ENCODE measurements at regions not wholly inside any gene's neighbourhood (a gene's known extent, or its start where the extent isn't known, plus 50 kb on each side); places are given as distances from the start of the nearest gene placed in this dataset.

GRCh38 chr2:71829008-71829407, 318.7 kb downstream of the CYP26B1 start:
- FAIRE-seq, result no peak
- CTCF ChIA-PET (ENCODE audit: partially characterized antibody), result interaction anchor here (0.8 to 0.9 kb wide), 3 partner anchors 26 to 95 kb away, joined by 3 read pairs; no protein-coding TSS in a partner anchor
- Histone ChIP-seq H3K23me2 (ENCODE audit: low read depth, low read length) (peaks cover 5% of the 10 kb centered on the region; the same call in 1 of the 2 replicates), H3K4me1 (replicated peaks in 1 of 4; ENCODE audit: control insufficient read depth in 3 of 4, insufficient read depth in 4 of 4, low read length in 3 of 4) (no peaks in the 10 kb centered on the region), H2AFZ (ENCODE audit: low read length) (no peak overlapping the region), H2BK12ac (ENCODE audit: low read depth, low read length) (no peak overlapping the region), H4K5ac (ENCODE audit: insufficient read length, low read depth, low read length) (no peak overlapping the region), H3K27ac (ENCODE audit: low read depth, low read length) (no peak overlapping the region), H3K79me1 (ENCODE audit: low read depth, low read length) (no peaks in the 10 kb centered on the region), H2BK5ac (ENCODE audit: low read depth, low read length) (no peak overlapping the region), H3K4me2 (ENCODE audit: insufficient read depth in 1 of 2, low read depth in 2 of 2, low read length in 2 of 2) (no peak overlapping the region), H2AK5ac (ENCODE audit: low read depth, low read length) (no peak overlapping the region), H4K91ac (replicated peaks; ENCODE audit: insufficient read length, low read length) (no peak overlapping the region), H3K9ac (replicated peaks in 1 of 4; ENCODE audit: extremely low read depth in 1 of 4, low read depth in 3 of 4, low read length in 3 of 4) (no peak overlapping the region), H3K9me3 (ENCODE audit: insufficient read depth in 2 of 2, low read depth in 1 of 2, low read length in 1 of 2) (peaks cover 0 to 5% of the 10 kb centered on the region in 2 experiments; a peak in 1 of 4 replicates), H2BK120ac (replicated peaks; ENCODE audit: low read depth, low read length) (no peak overlapping the region), H3K23ac (ENCODE audit: insufficient read length) (no peak overlapping the region), H2BK15ac (ENCODE audit: low read length) (no peak overlapping the region), H3K56ac (replicated peaks; ENCODE audit: insufficient read length, low read depth, low read length) (no peak overlapping the region), H3K4ac (replicated peaks; ENCODE audit: insufficient read length, low read depth, low read length) (no peak overlapping the region), H3K14ac (ENCODE audit: insufficient read length) (no peak overlapping the region), H3K4me3 (ENCODE audit: extremely low read depth in 1 of 4, insufficient read depth in 2 of 4, low read depth in 3 of 4, low read length in 4 of 4) (no peak overlapping the region), H3K27me3 (replicated peaks in 1 of 4; ENCODE audit: control insufficient read depth in 3 of 4, extremely low read depth in 1 of 4, insufficient read depth in 3 of 4, low read length in 3 of 4) (no peaks in the 10 kb centered on the region), H4K8ac (ENCODE audit: extremely low read depth, insufficient read depth, low read length) (no peak overlapping the region), H3K18ac (ENCODE audit: extremely low read depth, low read length) (no peak overlapping the region), H3K36me3 (ENCODE audit: control insufficient read depth in 2 of 4, insufficient read depth in 4 of 4, low read length in 3 of 4) (no peaks in the 10 kb centered on the region; a peak in 1 of 8 replicates), H2BK20ac (ENCODE audit: low read length) (no peak overlapping the region), H3K79me2 (ENCODE audit: control insufficient read depth in 1 of 2, insufficient read depth in 2 of 2, low read length in 2 of 2) (no peaks in the 10 kb centered on the region), H4K20me1 (replicated peaks in 1 of 2; ENCODE audit: control insufficient read depth in 1 of 2, insufficient read depth in 2 of 2, low read length in 2 of 2) (peaks cover 0 to 2% of the 10 kb centered on the region in 2 experiments)
- DNase-seq (ENCODE audit: low read depth in 1 of 2, low spot score in 2 of 2), result no peak
- 89% methylated on average over 6 of the region's 6 CpGs; no CpG with 5 or more reads in 1 of the 2 experiments for WGBS, 2 experiments (ENCODE audit: extremely low coverage in 1 of 2, insufficient coverage in 1 of 2, insufficient read length in 1 of 2, insufficient replicate concordance in 2 of 2, low coverage in 1 of 2, low lambda C conversion rate in 2 of 2, missing lambda C conversion rate in 1 of 2)
- TF ChIP-seq EP300 (IDR thresholded peaks at IDR 0.05; ENCODE audit: borderline replicate concordance in 1 of 2, low read depth in 2 of 2, low read length in 2 of 2), result no peak
- no peak for TF ChIP-seq RBBP5 (IDR thresholded peaks at IDR 0.05; ENCODE audit: borderline replicate concordance, low read depth, low read length)
- TF ChIP-seq CBX5 (IDR thresholded peaks at IDR 0.05; ENCODE audit: low read depth, low read length), result no peak
- TF ChIP-seq, protein P1, sequence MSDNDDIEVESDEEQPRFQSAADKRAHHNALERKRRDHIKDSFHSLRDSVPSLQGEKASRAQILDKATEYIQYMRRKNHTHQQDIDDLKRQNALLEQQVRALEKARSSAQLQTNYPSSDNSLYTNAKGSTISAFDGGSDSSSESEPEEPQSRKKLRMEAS (IDR thresholded peaks at IDR 0.05), result no peak
- TF ChIP-seq TEAD4 (IDR thresholded peaks at IDR 0.05; ENCODE audit: low read depth, low read length), result no peak
- no peak for TF ChIP-seq RAD21 (IDR thresholded peaks at IDR 0.05 in 1 of 2, conservative IDR thresholded peaks at IDR 0.05 in 1 of 2; ENCODE audit: low read depth in 2 of 2, low read length in 2 of 2)
- no peak for TF ChIP-seq SP4 (IDR thresholded peaks at IDR 0.05; ENCODE audit: low read length)
- TF ChIP-seq SRF (IDR thresholded peaks at IDR 0.05; ENCODE audit: low read depth, low read length), result no peak
- TF ChIP-seq, protein P2, sequence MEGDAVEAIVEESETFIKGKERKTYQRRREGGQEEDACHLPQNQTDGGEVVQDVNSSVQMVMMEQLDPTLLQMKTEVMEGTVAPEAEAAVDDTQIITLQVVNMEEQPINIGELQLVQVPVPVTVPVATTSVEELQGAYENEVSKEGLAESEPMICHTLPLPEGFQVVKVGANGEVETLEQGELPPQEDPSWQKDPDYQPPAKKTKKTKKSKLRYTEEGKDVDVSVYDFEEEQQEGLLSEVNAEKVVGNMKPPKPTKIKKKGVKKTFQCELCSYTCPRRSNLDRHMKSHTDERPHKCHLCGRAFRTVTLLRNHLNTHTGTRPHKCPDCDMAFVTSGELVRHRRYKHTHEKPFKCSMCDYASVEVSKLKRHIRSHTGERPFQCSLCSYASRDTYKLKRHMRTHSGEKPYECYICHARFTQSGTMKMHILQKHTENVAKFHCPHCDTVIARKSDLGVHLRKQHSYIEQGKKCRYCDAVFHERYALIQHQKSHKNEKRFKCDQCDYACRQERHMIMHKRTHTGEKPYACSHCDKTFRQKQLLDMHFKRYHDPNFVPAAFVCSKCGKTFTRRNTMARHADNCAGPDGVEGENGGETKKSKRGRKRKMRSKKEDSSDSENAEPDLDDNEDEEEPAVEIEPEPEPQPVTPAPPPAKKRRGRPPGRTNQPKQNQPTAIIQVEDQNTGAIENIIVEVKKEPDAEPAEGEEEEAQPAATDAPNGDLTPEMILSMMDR (IDR thresholded peaks at IDR 0.05; ENCODE audit: control extremely low read depth in 1 of 3, insufficient read depth in 1 of 3, low read depth in 1 of 3, low read length in 3 of 3), result no peak
- TF ChIP-seq FOSL1 (IDR thresholded peaks at IDR 0.05; ENCODE audit: insufficient read depth, low read depth, low read length), result no peak
- TF ChIP-seq SIN3A (conservative IDR thresholded peaks at IDR 0.05 in 1 of 2, IDR thresholded peaks at IDR 0.05 in 1 of 2; ENCODE audit: low read depth in 1 of 2, low read length in 2 of 2), result no peak
- POLR2A ChIA-PET (ENCODE audit: partially characterized antibody), result no interaction called here
